Hematopoietic multipotent progenitor cell treated with erythropoietin and hydrocortisone succinate and interleukin-3 and kit ligand, for 4 days (in vitro differentiated cells): ENCODE measurements at regions not wholly inside any gene's neighbourhood (a gene's known extent, or its start where the extent isn't known, plus 50 kb on each side); places are given as distances from the start of the nearest gene placed in this dataset.
A peak's percentile ranks its signal among the peaks of the same experiment; 100 is the strongest.

Experiments
- DNase-seq: peaks from one replicate; pipeline ENCODE4 v3.0.0-alpha.2; 2015

- no peak for DNase-seq
Observed at GRCh38 chr2:220962556-220962955, 609.5 kb downstream of the EPHA4 start.

GRCh38 chr2:220963076-220963475 lies 609.0 kb downstream of the EPHA4 start:
- DNase-seq = no peak

GRCh38 chr2:220963930-220964329 lies 608.2 kb downstream of the EPHA4 start:
- no peak for DNase-seq

GRCh38 chr2:220966636-220967035 lies 605.5 kb downstream of the EPHA4 start:
- DNase-seq = no peak

GRCh38 chr2:220969348-220969747 lies 602.8 kb downstream of the EPHA4 start:
- no peak for DNase-seq

GRCh38 chr2:220980966-220981675 lies 591.0 kb downstream of the EPHA4 start:
- no peak for DNase-seq

- DNase-seq = no peak
Observed at GRCh38 chr2:220981926-220982325, 590.2 kb downstream of the EPHA4 start.

GRCh38 chr2:220985561-220985960 lies 586.5 kb downstream of the EPHA4 start:
- no peak for DNase-seq

GRCh38 chr2:220987839-220988238 lies 584.3 kb downstream of the EPHA4 start:
- no peak for DNase-seq

GRCh38 chr2:220991972-220992371 lies 580.1 kb downstream of the EPHA4 start:
- no peak for DNase-seq

GRCh38 chr2:220994846-220995245 lies 577.3 kb downstream of the EPHA4 start:
- DNase-seq = no peak

- DNase-seq = no peak
Observed at GRCh38 chr2:220995581-220995980, 576.5 kb downstream of the EPHA4 start.

GRCh38 chr2:220998156-220998555 lies 573.9 kb downstream of the EPHA4 start:
- no peak for DNase-seq

- no peak for DNase-seq
Observed at GRCh38 chr2:220999356-220999755, 572.7 kb downstream of the EPHA4 start.

- no peak for DNase-seq
Observed at GRCh38 chr2:221001381-221001801, 570.7 kb downstream of the EPHA4 start.

GRCh38 chr2:221002101-221002685 lies 569.9 kb downstream of the EPHA4 start:
- no peak for DNase-seq

- no peak for DNase-seq
Observed at GRCh38 chr2:221005338-221005737, 566.8 kb downstream of the EPHA4 start.

GRCh38 chr2:221006084-221006483 lies 566.0 kb downstream of the EPHA4 start:
- no peak for DNase-seq

- no peak for DNase-seq
Observed at GRCh38 chr2:221016551-221016950, 555.6 kb downstream of the EPHA4 start.

GRCh38 chr2:221018262-221018661 lies 553.8 kb downstream of the EPHA4 start:
- DNase-seq = no peak

- no peak for DNase-seq
Observed at GRCh38 chr2:221019668-221020067, 552.4 kb downstream of the EPHA4 start.

GRCh38 chr2:221022554-221022953 lies 549.5 kb downstream of the EPHA4 start:
- DNase-seq = no peak

GRCh38 chr2:221025398-221025797 lies 546.7 kb downstream of the EPHA4 start:
- peak; percentile 18 for DNase-seq

GRCh38 chr2:221034026-221034701 lies 537.9 kb downstream of the EPHA4 start:
- DNase-seq = no peak
